Nephron progenitor cell (in vitro differentiated cells): ENCODE measurements at regions not wholly inside any gene's neighbourhood (a gene's known extent, or its start where the extent isn't known, plus 50 kb on each side); places are given as distances from the start of the nearest gene placed in this dataset.

Experiments
- DNase-seq: peaks from one replicate; pipeline ENCODE4 v3.0.0; 2021
- H3K27ac Mint-ChIP-seq: 2 replicates; pipeline ENCODE4 v1.8.0; 2021; ENCODE audit warnings: mild to moderate bottlenecking, moderate library complexity, mixed read lengths
- H3K27me3 Mint-ChIP-seq: 2 replicates; pipeline ENCODE4 v1.8.0; 2021; ENCODE audit warnings: mild to moderate bottlenecking, low read depth, mixed read lengths; ENCODE audit not compliant: poor library complexity
- H3K36me3 Mint-ChIP-seq: 2 replicates; pipeline ENCODE4 v1.8.0; 2021; ENCODE audit warnings: low read depth, mixed read lengths
- H3K4me1 Mint-ChIP-seq: 2 replicates; pipeline ENCODE4 v1.8.0; 2021; ENCODE audit warnings: mixed read lengths
- H3K4me3 Mint-ChIP-seq: 2 replicates; pipeline ENCODE4 v1.8.0; 2021; ENCODE audit warnings: mild to moderate bottlenecking, moderate library complexity, mixed read lengths
- H3K9me3 Mint-ChIP-seq: 2 replicates; pipeline ENCODE4 v1.8.0; 2021; ENCODE audit warnings: mild to moderate bottlenecking, moderate library complexity, mixed read lengths
- TF ChIP-seq, protein P1 (sequence below): fragments of 200-600 bp; sonication (generic); IDR thresholded peaks from 2 replicates; pipeline ENCODE4 v1.5.0; 2021; ENCODE audit warnings: antibody characterized with exemption

DNA sequence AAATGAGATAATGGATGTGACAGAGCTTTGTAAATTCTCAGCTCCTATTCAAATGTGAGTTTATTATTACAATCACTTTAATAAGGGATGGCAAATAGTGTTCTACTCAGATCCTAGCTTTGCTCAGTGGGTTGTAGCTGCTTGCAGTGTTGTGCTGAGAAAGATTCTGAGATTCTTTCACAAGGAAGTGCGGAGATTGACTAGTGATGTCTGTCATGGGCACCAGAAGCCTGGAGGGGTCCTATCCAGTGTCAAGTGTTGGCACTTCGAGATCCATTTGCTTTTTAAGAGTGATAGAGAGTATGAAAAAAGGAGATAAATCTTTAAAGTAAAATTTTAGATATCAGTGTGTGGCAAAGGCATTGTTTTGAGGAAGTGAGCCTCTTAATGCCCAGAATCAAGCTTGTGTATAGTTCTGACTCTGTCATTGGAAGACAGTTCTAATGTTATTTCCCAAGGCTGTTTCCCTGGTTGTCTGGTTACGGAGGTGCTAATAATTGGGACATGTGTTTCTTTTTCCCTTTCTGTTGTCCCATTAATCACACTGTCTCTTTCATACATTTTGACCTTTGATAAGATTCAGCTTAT lies 181.7 kb upstream of the SPRED2 start:
- peaks cover 9% of the 10 kb centered on the region for H3K36me3 Mint-ChIP-seq
- no peak overlapping the region for H3K27ac Mint-ChIP-seq
- peaks cover 7% of the 10 kb centered on the region for H3K27me3 Mint-ChIP-seq
- peaks cover 15% of the 10 kb centered on the region for H3K9me3 Mint-ChIP-seq
- TF ChIP-seq, protein P1, sequence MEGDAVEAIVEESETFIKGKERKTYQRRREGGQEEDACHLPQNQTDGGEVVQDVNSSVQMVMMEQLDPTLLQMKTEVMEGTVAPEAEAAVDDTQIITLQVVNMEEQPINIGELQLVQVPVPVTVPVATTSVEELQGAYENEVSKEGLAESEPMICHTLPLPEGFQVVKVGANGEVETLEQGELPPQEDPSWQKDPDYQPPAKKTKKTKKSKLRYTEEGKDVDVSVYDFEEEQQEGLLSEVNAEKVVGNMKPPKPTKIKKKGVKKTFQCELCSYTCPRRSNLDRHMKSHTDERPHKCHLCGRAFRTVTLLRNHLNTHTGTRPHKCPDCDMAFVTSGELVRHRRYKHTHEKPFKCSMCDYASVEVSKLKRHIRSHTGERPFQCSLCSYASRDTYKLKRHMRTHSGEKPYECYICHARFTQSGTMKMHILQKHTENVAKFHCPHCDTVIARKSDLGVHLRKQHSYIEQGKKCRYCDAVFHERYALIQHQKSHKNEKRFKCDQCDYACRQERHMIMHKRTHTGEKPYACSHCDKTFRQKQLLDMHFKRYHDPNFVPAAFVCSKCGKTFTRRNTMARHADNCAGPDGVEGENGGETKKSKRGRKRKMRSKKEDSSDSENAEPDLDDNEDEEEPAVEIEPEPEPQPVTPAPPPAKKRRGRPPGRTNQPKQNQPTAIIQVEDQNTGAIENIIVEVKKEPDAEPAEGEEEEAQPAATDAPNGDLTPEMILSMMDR, result no peak
- no peak for DNase-seq
- peaks cover 43% of the 10 kb centered on the region for H3K4me1 Mint-ChIP-seq
- no peak overlapping the region for H3K4me3 Mint-ChIP-seq

DNA sequence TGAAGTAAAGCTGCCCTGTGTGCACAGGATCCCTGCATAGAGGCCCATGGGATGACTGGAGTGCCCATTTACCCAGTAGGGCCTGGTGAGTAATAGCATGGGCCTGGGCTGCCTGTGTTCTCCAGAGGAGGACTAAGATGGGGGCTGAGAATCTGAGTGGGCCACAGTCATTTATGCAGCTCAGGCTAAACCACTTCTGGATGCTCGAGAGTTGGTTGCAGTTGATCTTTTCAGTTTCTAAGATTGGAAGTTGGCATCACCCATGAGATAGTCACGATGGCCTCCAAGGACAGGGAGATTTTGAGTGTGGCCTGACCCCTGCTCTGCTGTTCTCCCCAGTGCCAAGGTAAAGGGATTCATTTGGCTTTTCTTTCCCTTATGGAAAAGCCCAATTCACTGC lies 179.1 kb upstream of the SPRED2 start:
- Mint-ChIP-seq H3K9me3 (peaks cover 15% of the 10 kb centered on the region), H3K4me1 (peaks cover 59% of the 10 kb centered on the region), H3K27ac (no peak overlapping the region), H3K36me3 (peaks cover 9% of the 10 kb centered on the region), H3K27me3 (peaks cover 6% of the 10 kb centered on the region), H3K4me3 (no peak overlapping the region)
- TF ChIP-seq, protein P1, result no peak
- no peak for DNase-seq

DNA sequence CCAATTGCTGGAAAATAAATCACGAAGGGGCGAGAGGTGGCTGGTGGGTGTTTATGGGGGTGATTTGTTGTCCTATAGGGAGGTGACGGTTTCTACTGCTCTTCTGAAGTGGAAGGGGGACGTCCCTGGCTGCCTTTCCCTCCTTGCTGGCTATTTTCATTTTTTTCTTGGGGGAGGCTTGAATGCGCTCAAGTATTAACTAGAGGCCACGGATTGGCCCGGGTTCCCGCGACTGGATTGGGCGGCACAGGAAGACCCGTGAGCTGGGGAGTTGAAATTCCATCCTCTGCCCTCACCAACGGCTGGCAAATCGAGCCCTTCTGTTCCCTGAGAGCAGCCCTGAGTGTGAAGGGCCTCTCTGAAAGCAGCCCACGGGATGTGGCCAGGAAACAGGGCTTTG lies 176.5 kb upstream of the SPRED2 start:
- DNase-seq, result peak; percentile 17
- Mint-ChIP-seq H3K4me1 (peaks cover 65% of the 10 kb centered on the region), H3K27me3 (peaks cover 9% of the 10 kb centered on the region), H3K36me3 (peaks cover 9% of the 10 kb centered on the region), H3K27ac (peak overlapping the region; percentile 87), H3K9me3 (peaks cover 5% of the 10 kb centered on the region), H3K4me3 (peak overlapping the region; percentile 48)
- TF ChIP-seq, protein P1, result no peak

DNA sequence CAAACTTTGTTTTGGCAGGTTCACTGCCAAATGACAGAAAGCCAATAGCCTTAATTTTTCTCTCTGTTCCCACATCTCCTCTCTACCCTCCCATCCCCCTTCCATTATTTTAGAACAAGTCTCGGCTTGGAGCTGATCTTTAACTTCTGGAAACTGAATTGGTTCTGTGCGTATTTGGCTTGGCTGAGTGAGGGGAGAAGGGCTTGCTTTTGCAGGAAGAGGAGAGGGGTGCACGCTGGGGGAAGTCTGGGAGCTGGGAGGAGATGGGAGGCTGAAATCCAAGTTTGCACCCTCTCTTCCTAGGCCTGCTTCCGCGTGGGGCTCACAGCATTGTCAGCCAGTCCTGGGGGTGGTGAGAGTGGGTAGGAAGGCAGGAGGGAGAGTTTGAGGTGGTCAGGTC lies 176.1 kb upstream of the SPRED2 start:
- TF ChIP-seq, protein P1, result no peak
- Mint-ChIP-seq H3K36me3 (peaks cover 6% of the 10 kb centered on the region), H3K4me3 (peak overlapping the region; percentile 48), H3K27ac (peak overlapping the region; percentile 87), H3K4me1 (peaks cover 65% of the 10 kb centered on the region), H3K27me3 (peaks cover 9% of the 10 kb centered on the region), H3K9me3 (peaks cover under 1% of the 10 kb centered on the region)
- DNase-seq, result no peak

DNA sequence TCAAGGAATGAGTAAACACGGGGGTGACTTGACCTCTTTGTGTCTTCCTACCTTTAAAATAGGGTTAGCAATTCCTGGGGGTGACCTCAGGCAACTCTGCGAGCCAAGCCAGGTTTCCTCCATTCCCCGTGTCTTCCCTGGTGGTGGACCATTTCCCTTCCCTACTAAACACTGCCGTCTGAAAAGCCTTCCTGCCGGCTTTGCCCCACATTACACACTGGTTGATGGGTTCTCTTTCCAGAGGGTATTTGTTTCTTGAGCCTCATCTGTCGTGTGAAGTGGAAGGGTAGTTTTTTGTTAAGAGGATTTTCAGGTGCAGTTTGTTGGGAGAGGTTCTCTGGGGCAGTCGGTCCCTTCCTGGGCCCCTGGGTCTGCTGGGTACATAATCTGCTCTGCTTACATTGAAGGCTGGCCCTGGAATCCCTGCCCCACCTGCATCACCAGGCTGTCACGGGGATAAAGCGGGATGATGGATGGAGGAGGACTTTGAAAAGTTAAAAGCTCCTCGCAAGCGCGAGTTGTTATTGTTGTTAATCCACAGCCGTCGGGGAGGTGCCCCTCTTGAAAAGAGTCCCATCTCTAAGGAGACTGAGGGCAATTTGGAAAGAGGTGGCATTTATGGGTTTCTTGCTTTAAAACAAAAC lies 175.4 kb upstream of the SPRED2 start:
- Mint-ChIP-seq H3K27ac (peak overlapping the region; percentile 65), H3K36me3 (no peaks in the 10 kb centered on the region), H3K4me1 (peaks cover 63% of the 10 kb centered on the region), H3K4me3 (peak overlapping the region; percentile 41), H3K27me3 (peaks cover 6% of the 10 kb centered on the region), H3K9me3 (no peaks in the 10 kb centered on the region)
- no peak for DNase-seq
- TF ChIP-seq, protein P1, result no peak

DNA sequence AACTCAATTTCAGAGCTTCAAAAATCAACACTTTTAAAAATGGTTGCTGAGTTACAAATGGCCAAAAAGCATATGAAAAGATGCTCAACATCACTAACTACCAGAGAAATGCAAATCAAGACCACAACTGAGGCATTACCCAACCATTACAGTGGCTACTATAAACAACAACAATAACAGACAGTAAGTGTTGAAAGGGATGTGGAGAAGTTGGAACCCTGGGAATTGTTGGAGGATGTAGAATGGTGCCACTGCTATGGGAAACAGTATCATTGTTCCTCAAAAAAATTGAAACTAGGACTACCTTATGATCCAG lies 173.3 kb upstream of the SPRED2 start:
- Mint-ChIP-seq H3K27me3 (peaks cover 3% of the 10 kb centered on the region), H3K9me3 (peaks cover 17% of the 10 kb centered on the region), H3K4me3 (no peak overlapping the region), H3K36me3 (peaks cover 5% of the 10 kb centered on the region), H3K27ac (no peak overlapping the region), H3K4me1 (peaks cover 44% of the 10 kb centered on the region)
- TF ChIP-seq, protein P1, result no peak
- no peak for DNase-seq
